ENCODE measurements at regions not wholly inside any gene's neighbourhood (a gene's known extent, or its start where the extent isn't known, plus 50 kb on each side); places are given as distances from the start of the nearest gene placed in this dataset.

- intact Hi-C loops (cut with DNase I): no loop called here
Measured at GRCh38 chr15:87369269-87369668, 887.3 kb downstream of the NTRK3 start.

DNA sequence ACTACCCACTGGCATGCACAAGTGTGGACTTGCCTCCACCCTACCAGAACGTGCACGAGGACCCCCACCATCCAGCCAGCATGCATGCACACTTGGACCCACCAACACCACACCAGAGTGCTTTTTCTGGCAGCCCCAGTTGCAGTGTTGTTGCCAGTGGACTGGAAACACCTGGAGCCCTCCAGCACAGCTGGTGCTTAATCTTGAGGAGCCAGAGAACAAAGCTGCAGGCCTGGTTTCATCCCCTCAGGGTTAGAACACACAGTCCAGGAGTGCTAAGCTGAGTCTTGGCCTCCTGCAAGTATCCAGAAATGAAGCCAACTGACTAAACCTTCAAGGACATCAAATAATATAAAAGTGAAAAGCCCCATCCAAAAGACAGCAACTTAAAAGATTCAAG, 888.0 kb downstream of the NTRK3 start:
- TF ChIP-seq CTCF (IDR thresholded peaks at IDR 0.05): no peak
- TF ChIP-seq POLR2A (IDR thresholded peaks at IDR 0.05): no peak
- intact Hi-C loops (cut with DNase I): no loop called here
- H3K4me3 ChIP-seq: no peak overlapping the region
- 70 to 77% methylated on average over 2 of the region's 2 CpGs; no CpG with 5 or more reads in 2 of the 4 donors for WGBS, 4 donors
- no peak overlapping the region for H3K27ac ChIP-seq
- DNase-seq: no peak
- no peaks in the 10 kb centered on the region for H3K4me1 ChIP-seq (replicated peaks in 1 of 2)
- H3K27me3 ChIP-seq: no peaks in the 10 kb centered on the region
- H3K36me3 ChIP-seq (replicated peaks in 1 of 2): no peaks in the 10 kb centered on the region
- H3K9me3 ChIP-seq (replicated peaks in 1 of 3): no peaks in the 10 kb centered on the region

More at GRCh38 chr15:87369269-87369668, 887.3 kb downstream of the NTRK3 start:
- H3K4me3 ChIP-seq: no peak overlapping the region
- no peaks in the 10 kb centered on the region for H3K27me3 ChIP-seq
- no peaks in the 10 kb centered on the region for H3K36me3 ChIP-seq (replicated peaks in 1 of 2)
- H3K4me1 ChIP-seq (replicated peaks in 1 of 2): no peaks in the 10 kb centered on the region
- no peak overlapping the region for H3K27ac ChIP-seq
- no peak for TF ChIP-seq POLR2A (IDR thresholded peaks at IDR 0.05)
- no peak for TF ChIP-seq CTCF (IDR thresholded peaks at IDR 0.05)
- no peaks in the 10 kb centered on the region for H3K9me3 ChIP-seq (replicated peaks in 1 of 3)
- DNase-seq: no peak

DNA sequence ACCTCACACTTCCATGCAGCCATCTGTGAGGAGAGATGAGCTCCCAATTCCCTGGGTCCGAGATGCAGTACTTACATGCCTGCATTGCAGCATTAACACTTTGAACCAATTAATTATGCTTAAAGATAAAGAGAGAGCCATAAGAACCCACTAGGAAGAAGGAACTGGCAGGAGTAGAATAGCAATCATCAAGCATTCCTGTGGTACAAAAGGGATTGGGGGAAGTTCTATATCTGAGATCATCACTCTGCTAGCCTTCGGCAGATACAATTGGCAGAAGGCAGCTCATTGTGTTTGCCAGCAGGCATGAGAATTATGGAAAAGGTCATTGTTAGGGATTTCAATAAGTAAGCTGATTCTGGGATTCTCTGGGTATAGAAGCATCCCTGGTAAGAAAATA, 891.4 kb downstream of the NTRK3 start:
- H3K4me3 ChIP-seq: no peak overlapping the region
- DNase-seq: no peak
- H3K4me1 ChIP-seq (replicated peaks in 1 of 2): no peaks in the 10 kb centered on the region
- H3K36me3 ChIP-seq (replicated peaks in 1 of 2): no peaks in the 10 kb centered on the region
- TF ChIP-seq POLR2A (IDR thresholded peaks at IDR 0.05): no peak
- TF ChIP-seq CTCF (IDR thresholded peaks at IDR 0.05): no peak
- H3K27ac ChIP-seq: no peak overlapping the region
- no peaks in the 10 kb centered on the region for H3K9me3 ChIP-seq (replicated peaks in 1 of 3)
- WGBS, 4 donors: 36 to 73% (median 54%) methylated on average over 2 of the region's 2 CpGs
- intact Hi-C loops (cut with DNase I): no loop called here
- no peaks in the 10 kb centered on the region for H3K27me3 ChIP-seq

DNA sequence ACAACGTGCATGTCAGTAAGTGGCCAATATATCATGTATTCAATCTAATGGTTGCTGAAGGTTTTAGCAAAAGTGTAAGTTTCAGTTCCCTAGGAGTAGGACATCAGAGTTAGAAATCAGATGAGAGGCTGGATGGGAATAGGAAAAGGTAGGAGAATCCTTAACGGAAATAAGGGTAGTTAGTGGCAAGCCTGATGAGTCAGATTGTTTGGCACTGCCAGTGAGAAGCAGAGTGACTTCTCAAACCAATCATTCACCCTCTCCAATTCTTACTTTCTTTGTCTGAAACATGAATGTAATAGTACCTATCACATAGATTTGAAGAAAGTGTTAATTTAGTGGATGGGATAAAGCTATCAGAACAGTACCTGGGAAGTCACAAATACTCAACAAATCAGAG, 894.0 kb downstream of the NTRK3 start:
- Histone ChIP-seq H3K27me3 (no peaks in the 10 kb centered on the region), H3K36me3 (replicated peaks in 1 of 2) (no peaks in the 10 kb centered on the region), H3K27ac (no peak overlapping the region), H3K4me3 (no peak overlapping the region), H3K9me3 (replicated peaks in 1 of 3) (no peaks in the 10 kb centered on the region), H3K4me1 (replicated peaks in 1 of 2) (no peaks in the 10 kb centered on the region)
- WGBS, 4 donors: 48 to 60% (median 56%) methylated on average over 2 of the region's 2 CpGs
- TF ChIP-seq POLR2A (IDR thresholded peaks at IDR 0.05) (no peak), CTCF (IDR thresholded peaks at IDR 0.05) (no peak)
- no peak for DNase-seq
- intact Hi-C loops (cut with DNase I): no loop called here
